ENCODE measurements at regions not wholly inside any gene's neighbourhood (a gene's known extent, or its start where the extent isn't known, plus 50 kb on each side); places are given as distances from the start of the nearest gene placed in this dataset.

- H3K27me3 ChIP-seq: no peaks in the 10 kb centered on the region
- H3K36me3 ChIP-seq: no peaks in the 10 kb centered on the region
- DNase-seq: no peak
- H3K4me3 ChIP-seq: no peak overlapping the region
- no peaks in the 10 kb centered on the region for H3K4me1 ChIP-seq
- no peak for TF ChIP-seq POLR2AphosphoS5 (IDR thresholded peaks at IDR 0.05)
- no peak for TF ChIP-seq POLR2A (IDR thresholded peaks at IDR 0.05)
- TF ChIP-seq CTCF (IDR thresholded peaks at IDR 0.05): no peak
- no peak for TF ChIP-seq EP300 (IDR thresholded peaks at IDR 0.05)
- H3K27ac ChIP-seq: no peak overlapping the region
- H3K9me3 ChIP-seq: no peaks in the 10 kb centered on the region
- no peak for ATAC-seq (ENCODE audit: low FRiP score in 2 of 2)
- 79 to 86% methylated on average over 4 of the region's 4 CpGs for WGBS, 2 donors
These were observed 798.9 kb upstream of the PIK3C3 start for GRCh38 chr18:41155910-41156851.

- TF ChIP-seq POLR2AphosphoS5 (IDR thresholded peaks at IDR 0.05): no peak
- TF ChIP-seq CTCF (IDR thresholded peaks at IDR 0.05): no peak
- no peak for TF ChIP-seq POLR2A (IDR thresholded peaks at IDR 0.05)
- no peak for TF ChIP-seq EP300 (IDR thresholded peaks at IDR 0.05)
- H3K9me3 ChIP-seq: no peaks in the 10 kb centered on the region
- H3K27me3 ChIP-seq: no peaks in the 10 kb centered on the region
- H3K36me3 ChIP-seq: no peaks in the 10 kb centered on the region
- no peak for ATAC-seq (ENCODE audit: low FRiP score in 2 of 2)
- no peaks in the 10 kb centered on the region for H3K4me1 ChIP-seq
- no peak overlapping the region for H3K27ac ChIP-seq
- 81 to 82% methylated on average over 1 of the region's 1 CpG for WGBS, 2 donors
- no peak overlapping the region for H3K4me3 ChIP-seq
- no peak for DNase-seq
These were observed 800.0 kb upstream of the PIK3C3 start for GRCh38 chr18:41155025-41155424.

GRCh38 chr18:41153871-41154270 is 801.2 kb upstream of the PIK3C3 start:
- Histone ChIP-seq H3K27me3 (no peaks in the 10 kb centered on the region), H3K9me3 (no peaks in the 10 kb centered on the region), H3K27ac (no peak overlapping the region), H3K36me3 (no peaks in the 10 kb centered on the region), H3K4me1 (no peaks in the 10 kb centered on the region), H3K4me3 (no peak overlapping the region)
- ATAC-seq (ENCODE audit: low FRiP score in 2 of 2): no peak
- WGBS, 2 donors: 82 to 85% methylated on average over 2 of the region's 2 CpGs
- no peak for TF ChIP-seq CTCF (IDR thresholded peaks at IDR 0.05)
- no peak for TF ChIP-seq EP300 (IDR thresholded peaks at IDR 0.05)
- no peak for TF ChIP-seq POLR2A (IDR thresholded peaks at IDR 0.05)
- no peak for TF ChIP-seq POLR2AphosphoS5 (IDR thresholded peaks at IDR 0.05)
- DNase-seq: no peak

- Histone ChIP-seq H3K9me3 (no peaks in the 10 kb centered on the region), H3K27me3 (no peaks in the 10 kb centered on the region), H3K4me1 (no peaks in the 10 kb centered on the region), H3K27ac (no peak overlapping the region), H3K4me3 (no peak overlapping the region), H3K36me3 (no peaks in the 10 kb centered on the region)
- ATAC-seq (ENCODE audit: low FRiP score in 2 of 2): no peak
- TF ChIP-seq POLR2AphosphoS5 (IDR thresholded peaks at IDR 0.05) (no peak), EP300 (IDR thresholded peaks at IDR 0.05) (no peak), CTCF (IDR thresholded peaks at IDR 0.05) (no peak), POLR2A (IDR thresholded peaks at IDR 0.05) (no peak)
- DNase-seq: no peak
- WGBS, 2 donors: 66 to 71% methylated on average over 2 of the region's 2 CpGs
These were observed 804.7 kb upstream of the PIK3C3 start for GRCh38 chr18:41150316-41150715.

- Histone ChIP-seq H3K4me3 (no peak overlapping the region), H3K9me3 (no peaks in the 10 kb centered on the region), H3K27ac (no peak overlapping the region), H3K27me3 (no peaks in the 10 kb centered on the region), H3K4me1 (no peaks in the 10 kb centered on the region), H3K36me3 (no peaks in the 10 kb centered on the region)
- DNase-seq: no peak
- TF ChIP-seq EP300 (IDR thresholded peaks at IDR 0.05): no peak
- no peak for TF ChIP-seq POLR2A (IDR thresholded peaks at IDR 0.05)
- no peak for TF ChIP-seq CTCF (IDR thresholded peaks at IDR 0.05)
- no peak for TF ChIP-seq POLR2AphosphoS5 (IDR thresholded peaks at IDR 0.05)
- 53 to 55% methylated on average over 1 of the region's 1 CpG for WGBS, 2 donors
- no peak for ATAC-seq (ENCODE audit: low FRiP score in 2 of 2)
These were observed 808.7 kb upstream of the PIK3C3 start for GRCh38 chr18:41146301-41146700.
